ENCODE measurements at regions not wholly inside any gene's neighbourhood (a gene's known extent, or its start where the extent isn't known, plus 50 kb on each side); places are given as distances from the start of the nearest gene placed in this dataset.

DNA sequence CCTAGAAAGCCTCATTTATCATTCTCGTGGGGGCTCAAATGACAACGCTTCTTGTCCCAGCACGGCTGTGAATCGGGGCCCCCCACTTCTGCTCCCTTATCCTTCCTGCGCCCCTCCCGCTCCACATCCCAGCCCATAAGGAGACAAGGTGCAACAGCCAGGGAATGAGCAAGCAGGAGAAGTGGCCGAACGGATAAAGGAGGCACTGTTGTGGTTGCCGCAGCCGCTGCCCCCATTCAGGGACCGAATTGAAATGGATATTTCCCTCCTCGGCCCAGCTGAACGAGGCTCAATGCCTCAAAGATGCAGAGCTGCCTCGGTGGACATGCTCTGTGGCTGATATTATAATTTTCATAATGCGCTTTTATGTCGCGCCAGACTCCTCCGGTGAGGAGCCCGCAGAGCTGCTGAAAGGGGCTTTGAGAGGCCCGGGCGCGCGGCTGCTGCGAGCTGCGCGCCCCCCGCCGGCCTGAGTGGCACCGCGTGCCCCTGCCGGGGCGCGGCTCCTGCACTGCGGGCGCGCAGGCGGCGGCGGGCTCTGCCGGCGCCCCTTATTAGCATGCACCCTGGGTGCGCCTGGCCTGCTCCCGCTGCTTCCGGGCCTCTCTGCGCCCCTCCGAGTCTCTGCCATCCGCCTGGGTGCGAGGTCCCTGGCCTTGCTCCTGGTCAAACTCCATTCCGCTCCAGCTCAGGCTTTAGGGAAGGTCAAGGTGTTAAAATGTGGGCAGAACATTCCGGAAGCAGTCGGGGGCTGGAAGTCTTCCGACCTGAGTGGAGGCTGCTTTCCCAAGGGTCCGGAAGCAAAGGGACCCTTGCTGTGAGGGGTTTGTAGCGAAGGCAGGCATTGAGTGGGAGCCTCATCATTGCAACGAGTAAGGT, 68.2 kb upstream of the TMEM33 start:
- TF ChIP-seq, protein P1, sequence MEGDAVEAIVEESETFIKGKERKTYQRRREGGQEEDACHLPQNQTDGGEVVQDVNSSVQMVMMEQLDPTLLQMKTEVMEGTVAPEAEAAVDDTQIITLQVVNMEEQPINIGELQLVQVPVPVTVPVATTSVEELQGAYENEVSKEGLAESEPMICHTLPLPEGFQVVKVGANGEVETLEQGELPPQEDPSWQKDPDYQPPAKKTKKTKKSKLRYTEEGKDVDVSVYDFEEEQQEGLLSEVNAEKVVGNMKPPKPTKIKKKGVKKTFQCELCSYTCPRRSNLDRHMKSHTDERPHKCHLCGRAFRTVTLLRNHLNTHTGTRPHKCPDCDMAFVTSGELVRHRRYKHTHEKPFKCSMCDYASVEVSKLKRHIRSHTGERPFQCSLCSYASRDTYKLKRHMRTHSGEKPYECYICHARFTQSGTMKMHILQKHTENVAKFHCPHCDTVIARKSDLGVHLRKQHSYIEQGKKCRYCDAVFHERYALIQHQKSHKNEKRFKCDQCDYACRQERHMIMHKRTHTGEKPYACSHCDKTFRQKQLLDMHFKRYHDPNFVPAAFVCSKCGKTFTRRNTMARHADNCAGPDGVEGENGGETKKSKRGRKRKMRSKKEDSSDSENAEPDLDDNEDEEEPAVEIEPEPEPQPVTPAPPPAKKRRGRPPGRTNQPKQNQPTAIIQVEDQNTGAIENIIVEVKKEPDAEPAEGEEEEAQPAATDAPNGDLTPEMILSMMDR (conservative IDR thresholded peaks at IDR 0.05; ENCODE audit: low read depth, low read length): no peak
- TF ChIP-seq POLR2A (IDR thresholded peaks at IDR 0.05; ENCODE audit: low read depth, low read length) (no peak), RFX5 (IDR thresholded peaks at IDR 0.05; ENCODE audit: low read depth, low read length) (no peak)
